DND-41 (cell line): ENCODE measurements at regions not wholly inside any gene's neighbourhood (a gene's known extent, or its start where the extent isn't known, plus 50 kb on each side); places are given as distances from the start of the nearest gene placed in this dataset.

ENCODE experiments used
- CTCF ChIP-seq: IDR thresholded peaks from 2 replicates; pipeline ENCODE4 v1.5.1; 2012; ENCODE audit warnings: borderline replicate concordance, low read length, moderate library complexity, mild to moderate bottlenecking; ENCODE audit not compliant: poor library complexity, severe bottlenecking; ENCODE audit errors: extremely low read depth
- EZH2 ChIP-seq: IDR thresholded peaks from 3 replicates; pipeline ENCODE4 v1.6.1; 2012; ENCODE audit warnings: borderline replicate concordance, low read depth, mild to moderate bottlenecking, moderate library complexity, low read length, inconsistent platforms; ENCODE audit not compliant: severe bottlenecking

DNA sequence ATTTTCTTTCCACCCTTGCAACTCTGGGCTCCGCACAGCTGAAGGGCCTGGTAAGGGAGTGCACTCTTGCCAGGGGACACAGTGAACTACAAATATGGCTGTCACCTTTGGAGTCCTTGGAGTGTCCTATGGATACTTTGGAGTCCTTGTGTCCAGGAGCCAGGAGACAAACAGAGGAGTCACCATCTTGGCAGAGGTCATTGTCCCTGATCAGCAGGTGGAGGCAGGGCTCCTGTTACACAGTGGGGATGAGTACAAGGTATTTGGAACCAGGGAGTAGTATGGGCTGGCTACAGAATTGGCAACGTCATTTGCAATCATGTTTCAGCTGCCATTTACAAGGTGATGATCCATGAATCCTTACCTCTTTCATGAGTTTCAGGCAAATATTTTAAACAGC is 132.5 kb downstream of the FAM161A start:
- TF ChIP-seq CTCF (no peak), EZH2 (no peak)
